ENCODE measurements at regions not wholly inside any gene's neighbourhood (a gene's known extent, or its start where the extent isn't known, plus 50 kb on each side); places are given as distances from the start of the nearest gene placed in this dataset.

DNA sequence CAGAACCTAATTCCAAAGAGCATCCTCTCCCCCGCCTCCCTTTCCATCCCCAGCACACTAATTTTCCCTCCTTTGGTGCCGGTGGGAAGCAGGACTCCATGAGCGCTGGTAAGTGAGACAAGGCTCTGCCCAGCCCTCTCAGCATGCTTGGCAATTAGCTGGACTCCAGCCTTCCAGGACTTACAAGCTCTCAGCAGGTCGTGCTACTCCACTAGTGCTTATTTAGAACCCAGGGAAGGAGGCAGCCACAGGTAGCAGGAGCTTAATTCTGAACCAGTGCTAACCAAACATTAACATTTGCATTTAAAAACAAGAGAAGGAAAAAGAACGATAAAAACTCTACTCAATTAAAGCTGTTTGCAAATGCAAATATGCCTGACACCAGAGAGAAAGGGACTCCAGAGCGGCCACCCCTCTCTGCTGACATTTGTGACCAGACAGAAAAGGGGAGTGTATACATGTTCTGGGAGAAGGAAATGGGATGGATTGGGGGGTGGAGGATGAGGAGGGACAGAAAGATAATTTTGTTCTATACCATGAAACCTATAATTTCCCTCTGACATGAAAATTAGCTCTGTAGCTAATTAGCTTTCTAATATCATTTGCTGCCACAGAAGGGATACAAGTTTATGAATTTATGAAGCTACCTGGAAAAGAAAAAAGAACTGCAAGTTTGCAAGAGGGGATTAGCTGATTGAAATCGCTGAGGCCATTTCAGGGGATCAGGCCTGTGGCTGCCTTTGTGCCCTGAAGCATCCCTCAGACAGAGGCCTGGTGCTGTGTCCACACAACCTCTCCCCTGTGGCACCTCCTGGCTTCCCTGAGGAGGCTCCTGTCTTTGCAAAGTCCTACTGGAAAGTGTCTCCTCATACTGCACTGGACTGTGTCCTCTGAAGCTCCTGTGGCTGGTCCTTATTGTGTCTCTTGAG, 266.3 kb downstream of the SEC61B start:
- TF ChIP-seq, protein P1, sequence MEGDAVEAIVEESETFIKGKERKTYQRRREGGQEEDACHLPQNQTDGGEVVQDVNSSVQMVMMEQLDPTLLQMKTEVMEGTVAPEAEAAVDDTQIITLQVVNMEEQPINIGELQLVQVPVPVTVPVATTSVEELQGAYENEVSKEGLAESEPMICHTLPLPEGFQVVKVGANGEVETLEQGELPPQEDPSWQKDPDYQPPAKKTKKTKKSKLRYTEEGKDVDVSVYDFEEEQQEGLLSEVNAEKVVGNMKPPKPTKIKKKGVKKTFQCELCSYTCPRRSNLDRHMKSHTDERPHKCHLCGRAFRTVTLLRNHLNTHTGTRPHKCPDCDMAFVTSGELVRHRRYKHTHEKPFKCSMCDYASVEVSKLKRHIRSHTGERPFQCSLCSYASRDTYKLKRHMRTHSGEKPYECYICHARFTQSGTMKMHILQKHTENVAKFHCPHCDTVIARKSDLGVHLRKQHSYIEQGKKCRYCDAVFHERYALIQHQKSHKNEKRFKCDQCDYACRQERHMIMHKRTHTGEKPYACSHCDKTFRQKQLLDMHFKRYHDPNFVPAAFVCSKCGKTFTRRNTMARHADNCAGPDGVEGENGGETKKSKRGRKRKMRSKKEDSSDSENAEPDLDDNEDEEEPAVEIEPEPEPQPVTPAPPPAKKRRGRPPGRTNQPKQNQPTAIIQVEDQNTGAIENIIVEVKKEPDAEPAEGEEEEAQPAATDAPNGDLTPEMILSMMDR (IDR thresholded peaks at IDR 0.05), result no peak
- TF ChIP-seq ESRRA (CRISPR knock-in tag; IDR thresholded peaks at IDR 0.05; ENCODE audit: borderline replicate concordance) (no peak), ARID4B (CRISPR knock-in tag; IDR thresholded peaks at IDR 0.05; ENCODE audit: borderline replicate concordance) (no peak), ELF4 (CRISPR knock-in tag; IDR thresholded peaks at IDR 0.05; ENCODE audit: low read depth) (no peak), CREB1 (CRISPR knock-in tag; IDR thresholded peaks at IDR 0.05) (no peak), ZNF138 (CRISPR knock-in tag; conservative IDR thresholded peaks at IDR 0.05) (no peak), NFE2L1 (CRISPR knock-in tag; IDR thresholded peaks at IDR 0.05) (no peak), AR (CRISPR knock-in tag; IDR thresholded peaks at IDR 0.05) (no peak), IRF2 (CRISPR knock-in tag; IDR thresholded peaks at IDR 0.05; ENCODE audit: borderline replicate concordance, low read depth) (no peak)
- TF ChIP-seq, protein P2, sequence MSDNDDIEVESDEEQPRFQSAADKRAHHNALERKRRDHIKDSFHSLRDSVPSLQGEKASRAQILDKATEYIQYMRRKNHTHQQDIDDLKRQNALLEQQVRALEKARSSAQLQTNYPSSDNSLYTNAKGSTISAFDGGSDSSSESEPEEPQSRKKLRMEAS (CRISPR knock-in tag; IDR thresholded peaks at IDR 0.05), result no peak
- TF ChIP-seq, protein P3, sequence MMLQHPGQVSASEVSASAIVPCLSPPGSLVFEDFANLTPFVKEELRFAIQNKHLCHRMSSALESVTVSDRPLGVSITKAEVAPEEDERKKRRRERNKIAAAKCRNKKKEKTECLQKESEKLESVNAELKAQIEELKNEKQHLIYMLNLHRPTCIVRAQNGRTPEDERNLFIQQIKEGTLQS (CRISPR knock-in tag; conservative IDR thresholded peaks at IDR 0.05), result no peak

All from WTC11 (cell line).